ENCODE measurements at regions not wholly inside any gene's neighbourhood (a gene's known extent, or its start where the extent isn't known, plus 50 kb on each side); places are given as distances from the start of the nearest gene placed in this dataset.
"Not testable (repeated sequence)": the region's sequence is repeated elsewhere in the genome, so short reads cannot be mapped to it uniquely, and the experiment has no call there.

DNA sequence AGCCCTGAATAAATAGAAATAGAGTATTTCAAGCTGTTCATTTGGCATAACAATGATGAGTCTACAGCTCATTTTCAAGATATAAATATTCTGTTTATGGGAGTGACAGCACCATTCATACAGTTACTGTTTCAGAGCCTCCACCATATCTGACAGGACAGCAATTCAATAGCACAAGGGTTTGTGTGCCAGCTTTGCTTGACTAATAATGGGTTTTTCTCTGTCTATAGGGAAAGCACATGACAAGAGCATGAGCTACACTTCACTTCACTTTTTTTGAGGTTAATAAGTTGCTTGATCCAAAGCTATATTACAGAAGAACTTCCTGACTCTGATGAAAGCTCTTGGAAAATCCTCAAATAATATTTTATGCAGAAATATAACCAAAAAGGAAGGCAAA lies 297.1 kb downstream of the RPIA start:
- TF ChIP-seq, protein P1, sequence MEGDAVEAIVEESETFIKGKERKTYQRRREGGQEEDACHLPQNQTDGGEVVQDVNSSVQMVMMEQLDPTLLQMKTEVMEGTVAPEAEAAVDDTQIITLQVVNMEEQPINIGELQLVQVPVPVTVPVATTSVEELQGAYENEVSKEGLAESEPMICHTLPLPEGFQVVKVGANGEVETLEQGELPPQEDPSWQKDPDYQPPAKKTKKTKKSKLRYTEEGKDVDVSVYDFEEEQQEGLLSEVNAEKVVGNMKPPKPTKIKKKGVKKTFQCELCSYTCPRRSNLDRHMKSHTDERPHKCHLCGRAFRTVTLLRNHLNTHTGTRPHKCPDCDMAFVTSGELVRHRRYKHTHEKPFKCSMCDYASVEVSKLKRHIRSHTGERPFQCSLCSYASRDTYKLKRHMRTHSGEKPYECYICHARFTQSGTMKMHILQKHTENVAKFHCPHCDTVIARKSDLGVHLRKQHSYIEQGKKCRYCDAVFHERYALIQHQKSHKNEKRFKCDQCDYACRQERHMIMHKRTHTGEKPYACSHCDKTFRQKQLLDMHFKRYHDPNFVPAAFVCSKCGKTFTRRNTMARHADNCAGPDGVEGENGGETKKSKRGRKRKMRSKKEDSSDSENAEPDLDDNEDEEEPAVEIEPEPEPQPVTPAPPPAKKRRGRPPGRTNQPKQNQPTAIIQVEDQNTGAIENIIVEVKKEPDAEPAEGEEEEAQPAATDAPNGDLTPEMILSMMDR (IDR thresholded peaks at IDR 0.05), result not testable (repeated sequence)
- TF ChIP-seq POLR2A (IDR thresholded peaks at IDR 0.05), result not testable (repeated sequence)
